GM12878 (cell line): ENCODE measurements at regions not wholly inside any gene's neighbourhood (a gene's known extent, or its start where the extent isn't known, plus 50 kb on each side); places are given as distances from the start of the nearest gene placed in this dataset.

Experiments
- ATAC-seq: fragments of 200-7000 bp; cut with Tn5 transposase; 3 replicates; pipeline ENCODE4 v1.9.1; 2020; ENCODE audit warnings: mild to moderate bottlenecking, moderate library complexity
- BruUV-seq: library from RNA; stranded (reverse); fragments of 400-500 nt; replicated peaks from 2 replicates; lab custom pipeline; 2021; lab: Mats Ljungman, UMichigan
- CTCF ChIA-PET: fragments of 300-600 bp; sonication (Branson Sonifier 250); formaldehyde crosslinking; extraction: SDS; loops from one replicate; lab custom pipeline; 2021; ENCODE audit warnings: inconsistent platforms; lab: Yijun Ruan, JAX
- POLR2A ChIA-PET: fragments of 350-600 bp; formaldehyde crosslinking; extraction: SDS; loops from one replicate; lab custom pipeline; 2021; ENCODE audit warnings: inconsistent platforms; lab: Charles Lee
- RAD21 ChIA-PET: fragments of 300-600 bp; sonication (Branson Sonifier 250); formaldehyde crosslinking; loops from one replicate; lab custom pipeline; 2023; ENCODE audit warnings: antibody characterized with exemption; ENCODE audit not compliant: unreplicated experiment; lab: Charles Lee
- SMC1A ChIA-PET: fragments of 300-600 bp; sonication (Branson Sonifier 250); formaldehyde crosslinking; loops from one replicate; lab custom pipeline; 2023; ENCODE audit not compliant: unreplicated experiment, uncharacterized antibody; lab: Charles Lee
- DNase-seq: peaks from one replicate; pipeline ENCODE4 v3.0.0-alpha.2; 2011; ENCODE audit warnings: low read depth, low spot score
- FAIRE-seq: peaks from 3 replicates; lab custom pipeline; 2011; peaks lifted over from hg19 to GRCh38; lab: Jason Lieb, UNC
- H2AFZ ChIP-seq: 2 replicates; pipeline ENCODE4 v1.6.0; 2011; ENCODE audit warnings: low read depth, low read length, control low read depth; ENCODE audit not compliant: control insufficient read depth
- H3K27ac ChIP-seq: 2 replicates; pipeline ENCODE4 v1.5.1; 2011; ENCODE audit warnings: control low read depth; ENCODE audit not compliant: control insufficient read depth, insufficient read depth
- H3K27me3 ChIP-seq, 2 experiments: replicated peaks in 1 of 2; 2 replicates each; pipeline versions ENCODE4 v1.6.0 to v1.6.1; 2011; ENCODE audit warnings: low read length in 1 of 2; ENCODE audit not compliant: control insufficient read depth in 2 of 2, insufficient read depth in 2 of 2
- H3K36me3 ChIP-seq, 2 experiments: 2 replicates each; pipeline ENCODE4 v1.5.1; 2011; ENCODE audit warnings: low read length in 1 of 2; ENCODE audit not compliant: control insufficient read depth in 2 of 2, insufficient read depth in 2 of 2
- H3K4me1 ChIP-seq: 2 replicates; pipeline ENCODE4 v1.6.1; 2011; ENCODE audit warnings: mild to moderate bottlenecking, low read length, moderate library complexity, mixed read lengths; ENCODE audit not compliant: control insufficient read depth, insufficient read depth
- H3K4me2 ChIP-seq: 2 replicates; pipeline ENCODE4 v1.6.0; 2011; ENCODE audit warnings: control low read depth; ENCODE audit not compliant: control insufficient read depth, insufficient read depth
- H3K4me3 ChIP-seq: fragments of 200-600 bp; sonication (generic); 2 replicates; pipeline ENCODE4 v1.5.1; 2016
- H3K79me2 ChIP-seq: 2 replicates; pipeline ENCODE4 v1.6.0; 2011; ENCODE audit warnings: low read length; ENCODE audit not compliant: control insufficient read depth, insufficient read depth
- H3K9ac ChIP-seq: 2 replicates; pipeline ENCODE4 v1.8.0; 2011; ENCODE audit warnings: low read length, control low read depth, mixed read lengths; ENCODE audit not compliant: control insufficient read depth, insufficient read depth
- H3K9me3 ChIP-seq: replicated peaks from 3 replicates; pipeline ENCODE4 v1.5.1; 2011; ENCODE audit warnings: mild to moderate bottlenecking, low read length; ENCODE audit not compliant: control insufficient read depth, insufficient read depth
- H4K20me1 ChIP-seq: 2 replicates; pipeline ENCODE4 v1.6.0; 2011; ENCODE audit not compliant: control insufficient read depth, insufficient read depth
- CUX1 ChIP-seq: IDR thresholded peaks from 2 replicates; pipeline ENCODE4 v1.6.1; 2012; ENCODE audit warnings: improper control_type of control experiment, low read depth, low read length; ENCODE audit not compliant: insufficient replicate concordance
- JUNB ChIP-seq: IDR thresholded peaks from 2 replicates; pipeline ENCODE4 v1.6.1; 2016; ENCODE audit warnings: antibody characterized with exemption, mild to moderate bottlenecking
- MYB ChIP-seq: fragments of 150-350 bp; IDR thresholded peaks from 2 replicates; pipeline ENCODE4 v1.6.1; 2014; ENCODE audit warnings: mild to moderate bottlenecking, low read depth, low read length, borderline replicate concordance
- NFYA ChIP-seq: IDR thresholded peaks from 2 replicates; pipeline ENCODE4 v1.6.1; 2011; ENCODE audit warnings: low read depth, mild to moderate bottlenecking, low read length, improper control_type of control experiment, borderline replicate concordance
- NR2C1 ChIP-seq: fragments of 450-650 bp; IDR thresholded peaks from 2 replicates; pipeline ENCODE4 v1.6.1; 2017; ENCODE audit warnings: antibody characterized with exemption, mild to moderate bottlenecking, moderate library complexity
- PBX3 ChIP-seq: IDR thresholded peaks from 2 replicates; pipeline ENCODE4 v1.6.1; 2011; ENCODE audit warnings: mild to moderate bottlenecking, low read depth, low read length, moderate library complexity; ENCODE audit not compliant: insufficient replicate concordance
- SMAD1 ChIP-seq: fragments of 450-650 bp; IDR thresholded peaks from 2 replicates; pipeline ENCODE4 v1.6.1; 2018; ENCODE audit warnings: mild to moderate bottlenecking, low read depth; ENCODE audit not compliant: partially characterized antibody
- TCF3 ChIP-seq: IDR thresholded peaks from 2 replicates; pipeline ENCODE4 v1.6.1; 2012; ENCODE audit warnings: low read depth, mild to moderate bottlenecking, low read length, borderline replicate concordance; ENCODE audit not compliant: insufficient read depth
- TCF7 ChIP-seq: IDR thresholded peaks from 2 replicates; pipeline ENCODE4 v1.6.1; 2014; ENCODE audit warnings: antibody characterized with exemption, borderline replicate concordance
- ZNF687 ChIP-seq: fragments of 450-650 bp; IDR thresholded peaks from 2 replicates; pipeline ENCODE4 v1.6.1; 2017; ENCODE audit warnings: mild to moderate bottlenecking, moderate library complexity
- WGBS: methylation state at CpG from one replicate; pipeline ENCODE4 v1.1.6; 2016; ENCODE audit warnings: low lambda C conversion rate; ENCODE audit not compliant: insufficient replicate concordance, insufficient coverage; ENCODE audit errors: missing lambda C conversion rate; 5-methylcytosine and 5-hydroxymethylcytosine counted together
- in situ Hi-C: fragments of 300-500 bp; cut with MboI; formaldehyde crosslinking; loops from 9 replicates; pipeline ENCODE4 v1.14.3; 2018; ENCODE audit warnings: mixed read lengths
- intact Hi-C: fragments of 100-400 bp; cut with micrococcal nuclease; formaldehyde crosslinking; loops from one replicate; pipeline ENCODE4 v1.14.2; 2022; ENCODE audit not compliant: unreplicated experiment

GRCh38 chr10:118950997-118951637 lies 78.4 kb upstream of the NANOS1 start (continued):
- TF ChIP-seq PBX3 (no peak), NFYA (no peak)

- ATAC-seq (no peak), FAIRE-seq (no peak), DNase-seq (no peak)
- Histone ChIP-seq H3K4me2 (no peak overlapping the region), H3K9me3 (no peaks in the 10 kb centered on the region; the same call in 2 of the 3 replicates), H3K4me3 (no peak overlapping the region), H3K9ac (no peak overlapping the region), H3K79me2 (no peaks in the 10 kb centered on the region), H3K4me1 (no peaks in the 10 kb centered on the region), H3K27ac (no peak overlapping the region), H3K27me3 (no peaks in the 10 kb centered on the region; a peak in 1 of 4 replicates), H2AFZ (no peak overlapping the region), H3K36me3 (no peaks in the 10 kb centered on the region), H4K20me1 (no peaks in the 10 kb centered on the region)
- ChIA-PET CTCF (no interaction called here), SMC1A (no interaction called here), RAD21 (no interaction called here), POLR2A (no interaction called here)
- WGBS, result 5% methylated on average over 5 of the region's 5 CpGs
- in situ Hi-C loops (no loop called here), intact Hi-C loops (no loop called here)
- no TSS peak for BruUV-seq
- TF ChIP-seq TCF3 (no peak), JUNB (no peak), ZNF687 (no peak), SMAD1 (no peak), MYB (no peak), CUX1 (no peak), NR2C1 (no peak), TCF7 (no peak)
Observed at GRCh38 chr10:118952493-118953295, 76.8 kb upstream of the NANOS1 start.
